ENCODE measurements at regions not wholly inside any gene's neighbourhood (a gene's known extent, or its start where the extent isn't known, plus 50 kb on each side); places are given as distances from the start of the nearest gene placed in this dataset.
A peak's percentile ranks its signal among the peaks of the same experiment; 100 is the strongest.

- Histone ChIP-seq H3K36me3 (ENCODE audit: low read depth, missing control alignments) (no peaks in the 10 kb centered on the region), H3K4me3 (no peak overlapping the region), H3K9me3 (no peaks in the 10 kb centered on the region), H3K27me3 (no peaks in the 10 kb centered on the region), H3K27ac (no peak overlapping the region), H3K4me1 (no peaks in the 10 kb centered on the region)
- DNase-seq: peak; percentile 34
- WGBS, 2 donors: 45 to 68% methylated on average over 5 of the region's 5 CpGs
- no peak for TF ChIP-seq CTCF (IDR thresholded peaks at IDR 0.05)
- intact Hi-C loops (cut with DNase I; ENCODE audit: low total_unique reads): no loop called here
These were observed 78.0 kb upstream of the SMNDC1 start for GRCh38 chr10:110382695-110383094.

GRCh38 chr10:110387617-110387982, 82.9 kb upstream of the SMNDC1 start:
- peaks cover 4% of the 10 kb centered on the region for H3K4me1 ChIP-seq
- no peak overlapping the region for H3K27ac ChIP-seq
- no peaks in the 10 kb centered on the region for H3K36me3 ChIP-seq (ENCODE audit: low read depth, missing control alignments)
- H3K4me3 ChIP-seq: no peak overlapping the region
- no peaks in the 10 kb centered on the region for H3K27me3 ChIP-seq
- DNase-seq: no peak
- intact Hi-C loops (cut with DNase I; ENCODE audit: low total_unique reads): no loop called here
- no peaks in the 10 kb centered on the region for H3K9me3 ChIP-seq
- TF ChIP-seq CTCF (IDR thresholded peaks at IDR 0.05) (no peak), POLR2A (IDR thresholded peaks at IDR 0.05) (no peak)
- 52 to 61% methylated on average over 1 of the region's 1 CpG for WGBS, 2 donors

- no peaks in the 10 kb centered on the region for H3K36me3 ChIP-seq (ENCODE audit: low read depth, missing control alignments)
- H3K27ac ChIP-seq: no peak overlapping the region
- TF ChIP-seq CTCF (IDR thresholded peaks at IDR 0.05) (no peak), POLR2A (IDR thresholded peaks at IDR 0.05) (no peak)
- 62 to 72% methylated on average over 7 of the region's 7 CpGs for WGBS, 2 donors
- H3K9me3 ChIP-seq: no peaks in the 10 kb centered on the region
- no peaks in the 10 kb centered on the region for H3K27me3 ChIP-seq
- H3K4me1 ChIP-seq: peaks cover 9% of the 10 kb centered on the region
- H3K4me3 ChIP-seq: no peak overlapping the region
- intact Hi-C loops (cut with DNase I; ENCODE audit: low total_unique reads): no loop called here
- no peak for DNase-seq
These were observed 83.4 kb upstream of the SMNDC1 start for GRCh38 chr10:110387983-110388686.

- no peak overlapping the region for H3K4me3 ChIP-seq
- H3K9me3 ChIP-seq: no peaks in the 10 kb centered on the region
- H3K27me3 ChIP-seq: no peaks in the 10 kb centered on the region
- no peak for DNase-seq
- WGBS, 2 donors: 70 to 78% methylated on average over 7 of the region's 7 CpGs
- TF ChIP-seq POLR2A (IDR thresholded peaks at IDR 0.05) (no peak), CTCF (IDR thresholded peaks at IDR 0.05) (no peak)
- intact Hi-C loops (cut with DNase I; ENCODE audit: low total_unique reads): no loop called here
- H3K27ac ChIP-seq: no peak overlapping the region
- H3K36me3 ChIP-seq (ENCODE audit: low read depth, missing control alignments): no peaks in the 10 kb centered on the region
- H3K4me1 ChIP-seq: peaks cover 9% of the 10 kb centered on the region
These were observed 84.0 kb upstream of the SMNDC1 start for GRCh38 chr10:110388687-110389052.

- Histone ChIP-seq H3K4me3 (no peak overlapping the region), H3K36me3 (ENCODE audit: low read depth, missing control alignments) (no peaks in the 10 kb centered on the region), H3K4me1 (peaks cover 9% of the 10 kb centered on the region), H3K27ac (no peak overlapping the region), H3K27me3 (no peaks in the 10 kb centered on the region), H3K9me3 (no peaks in the 10 kb centered on the region)
- WGBS, 2 donors: 67 to 89% methylated on average over 4 to 8 of the region's 8 CpGs
- no peak for DNase-seq
- intact Hi-C loops (cut with DNase I; ENCODE audit: low total_unique reads): no loop called here
- TF ChIP-seq CTCF (IDR thresholded peaks at IDR 0.05) (no peak), POLR2A (IDR thresholded peaks at IDR 0.05) (no peak)
These were observed 84.5 kb upstream of the SMNDC1 start for GRCh38 chr10:110389255-110389654.
